Prostate gland (tissue), 2 donors: ENCODE measurements at regions not wholly inside any gene's neighbourhood (a gene's known extent, or its start where the extent isn't known, plus 50 kb on each side); places are given as distances from the start of the nearest gene placed in this dataset.

Experiments
- DNase-seq: peaks from one replicate; pipeline ENCODE4 v3.0.0-alpha.2; 2019; ENCODE audit warnings: low spot score
- H3K27ac ChIP-seq, 2 donors: fragments of 200-600 bp; sonication (generic); 2 replicates each; pipeline ENCODE4 v1.5.1; 2017 to 2019
- H3K27me3 ChIP-seq: fragments of 200-600 bp; sonication (generic); replicated peaks from 2 replicates; pipeline ENCODE4 v1.5.1; 2019; ENCODE audit not compliant: insufficient read depth
- H3K36me3 ChIP-seq, 2 donors: fragments of 200-600 bp; sonication (generic); 1 replicate in 1 of 2; 2 replicates in 1 of 2; pipeline versions ENCODE4 v1.5.1 to v1.8.1; 2017 to 2019
- H3K4me1 ChIP-seq: fragments of 200-600 bp; sonication (generic); replicated peaks from 2 replicates; pipeline ENCODE4 v1.5.1; 2019
- H3K4me3 ChIP-seq, 2 donors: fragments of 200-600 bp; sonication (generic); 2 replicates each; pipeline ENCODE4 v1.5.1; 2017 to 2019
- H3K9me3 ChIP-seq: fragments of 200-600 bp; sonication (generic); 2 replicates; pipeline ENCODE4 v1.5.1; 2017
- CTCF ChIP-seq, 4 experiments: fragments of 200-600 bp in 2 of 4; fragments of 450-650 bp in 2 of 4; sonication (generic) in 2 of 4; IDR thresholded peaks; 1 replicate in 3 of 4; 2 replicates in 1 of 4; pipeline ENCODE4 v1.5.1; 2016 to 2019; ENCODE audit warnings: antibody characterized with exemption in 4 of 4, mild to moderate bottlenecking in 2 of 4, moderate library complexity in 2 of 4
- POLR2A ChIP-seq: fragments of 450-650 bp; IDR thresholded peaks from one replicate; pipeline ENCODE4 v1.6.1; 2016; ENCODE audit warnings: antibody characterized with exemption, mild to moderate bottlenecking
- POLR2AphosphoS5 ChIP-seq: sonication (generic); formaldehyde crosslinking; IDR thresholded peaks from one replicate; pipeline ENCODE4 v1.6.1; 2017; ENCODE audit warnings: antibody characterized with exemption
- WGBS: methylation state at CpG from one replicate; pipeline ENCODE4 v1.1.5; 2018; 5-methylcytosine and 5-hydroxymethylcytosine counted together
- intact Hi-C: fragments of 100-400 bp; cut with DNase I; formaldehyde crosslinking; loops from one replicate; pipeline ENCODE4 v1.14.2; 2022

GRCh38 chr5:141779503-141779973 lies 97.5 kb upstream of the ARAP3 start:
- H3K4me1 ChIP-seq = no peaks in the 10 kb centered on the region
- no peaks in the 10 kb centered on the region for H3K9me3 ChIP-seq
- TF ChIP-seq POLR2A = no peak
- no peak for TF ChIP-seq CTCF (IDR thresholded peaks at IDR 0.05)
- no peak for TF ChIP-seq POLR2AphosphoS5
- H3K27me3 ChIP-seq = no peaks in the 10 kb centered on the region
- no peak overlapping the region for H3K4me3 ChIP-seq
- H3K27ac ChIP-seq = no peak overlapping the region
- intact Hi-C loops = no loop called here
- 31% methylated on average over 5 of the region's 5 CpGs for WGBS
- H3K36me3 ChIP-seq = no peaks in the 10 kb centered on the region
- no peak for DNase-seq

- no peak overlapping the region for H3K4me3 ChIP-seq
- no peaks in the 10 kb centered on the region for H3K9me3 ChIP-seq
- intact Hi-C loops = no loop called here
- no peaks in the 10 kb centered on the region for H3K4me1 ChIP-seq
- TF ChIP-seq POLR2A (no peak), CTCF (IDR thresholded peaks at IDR 0.05) (no peak), POLR2AphosphoS5 (no peak)
- no peaks in the 10 kb centered on the region for H3K27me3 ChIP-seq
- no peak for DNase-seq
- WGBS = 78% methylated on average over 4 of the region's 4 CpGs
- H3K27ac ChIP-seq = no peak overlapping the region
- H3K36me3 ChIP-seq = no peaks in the 10 kb centered on the region
Measured at GRCh38 chr5:141778683-141779082, 96.7 kb upstream of the ARAP3 start.

GRCh38 chr5:141778206-141778605 lies 96.2 kb upstream of the ARAP3 start:
- Histone ChIP-seq H3K4me1 (no peaks in the 10 kb centered on the region), H3K4me3 (no peak overlapping the region), H3K27me3 (no peaks in the 10 kb centered on the region), H3K9me3 (no peaks in the 10 kb centered on the region), H3K36me3 (no peaks in the 10 kb centered on the region), H3K27ac (no peak overlapping the region)
- no peak for DNase-seq
- intact Hi-C loops = no loop called here
- no peak for TF ChIP-seq POLR2A
- no peak for TF ChIP-seq CTCF (IDR thresholded peaks at IDR 0.05)
- TF ChIP-seq POLR2AphosphoS5 = no peak
- WGBS = 28% methylated on average over 11 of the region's 11 CpGs

GRCh38 chr5:141777711-141778110 lies 95.7 kb upstream of the ARAP3 start:
- no peaks in the 10 kb centered on the region for H3K27me3 ChIP-seq
- intact Hi-C loops = no loop called here
- H3K9me3 ChIP-seq = no peaks in the 10 kb centered on the region
- no peak overlapping the region for H3K4me3 ChIP-seq
- no peak for TF ChIP-seq CTCF (IDR thresholded peaks at IDR 0.05)
- no peak for TF ChIP-seq POLR2A
- TF ChIP-seq POLR2AphosphoS5 = no peak
- 67% methylated on average over 2 of the region's 2 CpGs for WGBS
- DNase-seq = no peak
- no peaks in the 10 kb centered on the region for H3K36me3 ChIP-seq
- H3K27ac ChIP-seq = no peak overlapping the region
- H3K4me1 ChIP-seq = no peaks in the 10 kb centered on the region

GRCh38 chr5:141777130-141777529 lies 95.1 kb upstream of the ARAP3 start:
- H3K36me3 ChIP-seq = no peaks in the 10 kb centered on the region
- no peak for TF ChIP-seq CTCF (IDR thresholded peaks at IDR 0.05)
- no peak for TF ChIP-seq POLR2AphosphoS5
- TF ChIP-seq POLR2A = no peak
- intact Hi-C loops = no loop called here
- no peaks in the 10 kb centered on the region for H3K9me3 ChIP-seq
- no peak overlapping the region for H3K27ac ChIP-seq
- DNase-seq = no peak
- WGBS = 89% methylated on average over 3 of the region's 3 CpGs
- no peaks in the 10 kb centered on the region for H3K27me3 ChIP-seq
- H3K4me1 ChIP-seq = no peaks in the 10 kb centered on the region
- H3K4me3 ChIP-seq = no peak overlapping the region
